ENCODE measurements at regions not wholly inside any gene's neighbourhood (a gene's known extent, or its start where the extent isn't known, plus 50 kb on each side); places are given as distances from the start of the nearest gene placed in this dataset.

DNA sequence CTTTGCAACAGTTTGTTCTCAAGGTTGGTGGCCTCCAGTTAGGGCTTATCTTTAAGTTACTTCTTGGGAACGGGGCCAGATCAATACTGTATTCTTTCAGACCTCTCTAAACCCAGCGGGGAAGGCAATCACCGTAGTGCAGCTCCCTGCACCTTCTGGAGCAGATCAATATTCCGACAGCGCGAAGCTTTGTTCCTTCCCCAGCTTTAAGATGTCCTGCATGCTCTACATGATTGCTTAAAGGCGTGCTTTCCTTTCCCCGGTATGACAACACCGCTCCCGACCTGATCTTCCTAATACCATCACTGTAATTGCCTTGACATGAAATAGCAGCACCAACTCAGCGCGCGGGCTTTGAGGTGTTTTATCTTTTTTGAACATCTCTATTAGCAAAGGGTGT lies 755.2 kb downstream of the NR2F2 start:
- TF ChIP-seq, protein P1, sequence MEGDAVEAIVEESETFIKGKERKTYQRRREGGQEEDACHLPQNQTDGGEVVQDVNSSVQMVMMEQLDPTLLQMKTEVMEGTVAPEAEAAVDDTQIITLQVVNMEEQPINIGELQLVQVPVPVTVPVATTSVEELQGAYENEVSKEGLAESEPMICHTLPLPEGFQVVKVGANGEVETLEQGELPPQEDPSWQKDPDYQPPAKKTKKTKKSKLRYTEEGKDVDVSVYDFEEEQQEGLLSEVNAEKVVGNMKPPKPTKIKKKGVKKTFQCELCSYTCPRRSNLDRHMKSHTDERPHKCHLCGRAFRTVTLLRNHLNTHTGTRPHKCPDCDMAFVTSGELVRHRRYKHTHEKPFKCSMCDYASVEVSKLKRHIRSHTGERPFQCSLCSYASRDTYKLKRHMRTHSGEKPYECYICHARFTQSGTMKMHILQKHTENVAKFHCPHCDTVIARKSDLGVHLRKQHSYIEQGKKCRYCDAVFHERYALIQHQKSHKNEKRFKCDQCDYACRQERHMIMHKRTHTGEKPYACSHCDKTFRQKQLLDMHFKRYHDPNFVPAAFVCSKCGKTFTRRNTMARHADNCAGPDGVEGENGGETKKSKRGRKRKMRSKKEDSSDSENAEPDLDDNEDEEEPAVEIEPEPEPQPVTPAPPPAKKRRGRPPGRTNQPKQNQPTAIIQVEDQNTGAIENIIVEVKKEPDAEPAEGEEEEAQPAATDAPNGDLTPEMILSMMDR (IDR thresholded peaks at IDR 0.05): no peak
- TF ChIP-seq POLR2A (IDR thresholded peaks at IDR 0.05): no peak

Measured in thyroid gland (tissue), 4 donors.